HCT116 (cell line): ENCODE measurements at regions not wholly inside any gene's neighbourhood (a gene's known extent, or its start where the extent isn't known, plus 50 kb on each side); places are given as distances from the start of the nearest gene placed in this dataset.

ENCODE experiments used
- ATAC-seq: fragments of 200-7000 bp; cut with Tn5 transposase; 2 replicates; pipeline ENCODE4 v1.9.1; 2020; ENCODE audit warnings: mild to moderate bottlenecking, moderate library complexity
- BruUV-seq: library from RNA; stranded (reverse); fragments of 400-500 nt; replicated peaks from 2 replicates; lab custom pipeline; 2021; lab: Mats Ljungman, UMichigan
- CTCF ChIA-PET: fragments of 300-600 bp; sonication (Branson Sonifier 250); formaldehyde crosslinking; loops from one replicate; lab custom pipeline; 2021; ENCODE audit warnings: antibody characterized with exemption; lab: Charles Lee
- POLR2A ChIA-PET: fragments of 300-600, 350-600 bp; sonication (Branson Sonifier 250); formaldehyde crosslinking; loops from one replicate; lab custom pipeline; 2021; ENCODE audit warnings: antibody characterized with exemption; lab: Charles Lee
- RAD21 ChIA-PET, 2 experiments: fragments of 300-600 bp; sonication (Branson Sonifier 250); formaldehyde crosslinking; loops; one replicate each; lab custom pipeline; 2023; ENCODE audit warnings: low total read pairs in 2 of 2; ENCODE audit not compliant: uncharacterized antibody in 2 of 2, unreplicated experiment in 2 of 2, low non-redundant PET in 1 of 2; lab: Charles Lee
- DNase-seq: peaks from one replicate; pipeline ENCODE4 v3.0.0-alpha.2; 2010; ENCODE audit warnings: low read depth, low spot score
- H2AFZ ChIP-seq: fragments of 200-600 bp; shearing (Covaris generic), sonication (generic); 2 replicates; pipeline ENCODE4 v1.6.1; 2017; ENCODE audit warnings: low read depth, mixed run types, mixed read lengths, antibody characterized with exemption, low read length; ENCODE audit not compliant: poor library complexity, severe bottlenecking
- H3K27ac ChIP-seq: 2 replicates; pipeline ENCODE4 v1.5.1; 2012; ENCODE audit warnings: low read depth, low read length
- H3K27me3 ChIP-seq: fragments of 200-600 bp; sonication (generic); 2 replicates; pipeline ENCODE4 v1.6.1; 2016; ENCODE audit warnings: mixed run types, low read length, mixed read lengths; ENCODE audit not compliant: insufficient read depth
- H3K36me3 ChIP-seq, 2 experiments: fragments of 200-500 bp in 1 of 2; fragments of 200-600 bp in 1 of 2; sonication (Bioruptor generic) in 1 of 2; sonication (generic) in 1 of 2; 2 replicates each; pipeline versions ENCODE4 v1.5.1 to v1.6.1; 2014 to 2016; ENCODE audit warnings: low read length in 2 of 2, inconsistent platforms in 1 of 2, mixed read lengths in 1 of 2, mixed run types in 1 of 2; ENCODE audit not compliant: insufficient read depth in 2 of 2, control insufficient read depth in 1 of 2
- H3K4me1 ChIP-seq, 2 experiments: fragments of 200-600 bp in 1 of 2; sonication (generic) in 1 of 2; 2 replicates each; pipeline versions ENCODE4 v1.5.1 to v1.6.1; 2012 to 2017; ENCODE audit warnings: low read length in 2 of 2, inconsistent platforms in 1 of 2, mild to moderate bottlenecking in 1 of 2, mixed read lengths in 1 of 2, mixed run types in 1 of 2, moderate library complexity in 1 of 2; ENCODE audit not compliant: insufficient read depth in 2 of 2, control insufficient read depth in 1 of 2
- H3K4me2 ChIP-seq: fragments of 200-600 bp; sonication (generic); 2 replicates; pipeline ENCODE4 v1.6.1; 2017; ENCODE audit warnings: mixed run types, low read length, mixed read lengths
- H3K4me3 ChIP-seq, 2 experiments: fragments of 200-600 bp in 1 of 2; sonication (generic) in 1 of 2; replicated peaks in 1 of 2; 2 replicates each; pipeline ENCODE4 v1.5.1; 2011 to 2016; ENCODE audit warnings: low read length in 2 of 2, control low read depth in 1 of 2, low read depth in 1 of 2, mild to moderate bottlenecking in 1 of 2, mixed read lengths in 1 of 2, mixed run types in 1 of 2
- H3K79me2 ChIP-seq: fragments of 200-600 bp; sonication (generic); 2 replicates; pipeline ENCODE4 v1.6.1; 2017; ENCODE audit warnings: mild to moderate bottlenecking, mixed run types, low read length, moderate library complexity, mixed read lengths; ENCODE audit not compliant: insufficient read depth
- H3K9ac ChIP-seq: fragments of 200-600 bp; sonication (generic); 2 replicates; pipeline ENCODE4 v1.6.1; 2016; ENCODE audit warnings: low read length, mixed read lengths
- H3K9me2 ChIP-seq: fragments of 200-600 bp; sonication (generic), shearing (Covaris generic); 2 replicates; pipeline ENCODE4 v1.6.1; 2017; ENCODE audit warnings: mixed run types, mild to moderate bottlenecking, moderate library complexity; ENCODE audit not compliant: insufficient read depth
- H3K9me3 ChIP-seq, 2 experiments: fragments of 200-500 bp in 1 of 2; fragments of 200-600 bp in 1 of 2; sonication (Bioruptor generic) in 1 of 2; sonication (generic) in 1 of 2; 2 replicates each; pipeline ENCODE4 v1.6.1; 2014 to 2017; ENCODE audit warnings: low read length in 2 of 2, mixed read lengths in 2 of 2, inconsistent platforms in 1 of 2, low read depth in 1 of 2, mild to moderate bottlenecking in 1 of 2, mixed run types in 1 of 2, moderate library complexity in 1 of 2; ENCODE audit not compliant: control insufficient read depth in 1 of 2, insufficient read depth in 1 of 2
- H4K20me1 ChIP-seq: fragments of 200-600 bp; sonication (generic), shearing (Covaris generic); 2 replicates; pipeline ENCODE4 v1.6.1; 2017; ENCODE audit warnings: mixed run types, mild to moderate bottlenecking, moderate library complexity; ENCODE audit not compliant: insufficient read depth
- CBX3 ChIP-seq: IDR thresholded peaks from 2 replicates; pipeline ENCODE4 v1.6.1; 2012; ENCODE audit warnings: low read depth
- ELF1 ChIP-seq: IDR thresholded peaks from 2 replicates; pipeline ENCODE4 v1.6.1; 2012; ENCODE audit warnings: low read depth, borderline replicate concordance
- EZH2phosphoT487 ChIP-seq: fragments of 200-600 bp; IDR thresholded peaks from 2 replicates; pipeline ENCODE4 v1.6.1; 2018; ENCODE audit warnings: antibody characterized with exemption, borderline replicate concordance
- FOSL1 ChIP-seq: IDR thresholded peaks from 2 replicates; pipeline ENCODE4 v1.6.1; 2012; ENCODE audit warnings: low read depth
- POLR2A ChIP-seq: IDR thresholded peaks from 2 replicates; pipeline ENCODE4 v1.7.0; 2011; ENCODE audit warnings: borderline replicate concordance; ENCODE audit not compliant: insufficient read depth, insufficient read length; ENCODE audit errors: extremely low read depth
- POLR2AphosphoS5 ChIP-seq: IDR thresholded peaks from 2 replicates; pipeline ENCODE4 v1.6.1; 2011; ENCODE audit warnings: mild to moderate bottlenecking, low read depth, low read length, moderate library complexity
- RAD21 ChIP-seq: IDR thresholded peaks from 2 replicates; pipeline ENCODE4 v1.6.1; 2012; ENCODE audit warnings: low read depth, mild to moderate bottlenecking
- SIN3A ChIP-seq: IDR thresholded peaks from 2 replicates; pipeline ENCODE4 v1.6.1; 2012; ENCODE audit warnings: low read depth
- SP1 ChIP-seq: IDR thresholded peaks from 2 replicates; pipeline ENCODE4 v1.6.1; 2012; ENCODE audit warnings: low read depth
- SRF ChIP-seq: IDR thresholded peaks from 2 replicates; pipeline ENCODE4 v1.6.1; 2012; ENCODE audit warnings: low read depth
- TCF7L2 ChIP-seq: IDR thresholded peaks from 2 replicates; pipeline ENCODE4 v1.7.0; 2011; ENCODE audit warnings: borderline replicate concordance, inconsistent platforms; ENCODE audit not compliant: insufficient read depth, insufficient read length; ENCODE audit errors: extremely low read depth
- YY1 ChIP-seq: IDR thresholded peaks from 2 replicates; pipeline ENCODE4 v1.6.1; 2011; ENCODE audit warnings: low read length, low read depth, moderate library complexity, mild to moderate bottlenecking; ENCODE audit not compliant: insufficient replicate concordance; ENCODE audit errors: extremely low read depth
- ZFX ChIP-seq: fragments of 450-650 bp; IDR thresholded peaks from 2 replicates; pipeline ENCODE4 v1.6.1; 2017
- ZNF274 ChIP-seq: fragments of 200-500 bp; sonication (Bioruptor generic); IDR thresholded peaks from 2 replicates; pipeline ENCODE4 v1.6.1; 2014; ENCODE audit warnings: mild to moderate bottlenecking, low read depth, low read length, inconsistent platforms
- intact Hi-C: fragments of 100-400 bp; cut with micrococcal nuclease; formaldehyde crosslinking; loops from 2 replicates; pipeline ENCODE4 v1.10.0; 2022
- TF ChIP-seq, protein P1 (sequence below): IDR thresholded peaks from 2 replicates; pipeline ENCODE4 v1.6.1; 2011; ENCODE audit warnings: mild to moderate bottlenecking, low read length, moderate library complexity; ENCODE audit not compliant: insufficient replicate concordance; ENCODE audit errors: extremely low read depth
- TF ChIP-seq, protein P2 (sequence below): IDR thresholded peaks from 2 replicates; pipeline ENCODE4 v1.6.1; 2012
- TF ChIP-seq, protein P3 (sequence below): IDR thresholded peaks from 2 replicates; pipeline ENCODE4 v1.6.1; 2012; ENCODE audit warnings: low read depth
- TF ChIP-seq, protein P4 (sequence below): IDR thresholded peaks from 2 replicates; pipeline ENCODE4 v1.6.1; 2012

DNA sequence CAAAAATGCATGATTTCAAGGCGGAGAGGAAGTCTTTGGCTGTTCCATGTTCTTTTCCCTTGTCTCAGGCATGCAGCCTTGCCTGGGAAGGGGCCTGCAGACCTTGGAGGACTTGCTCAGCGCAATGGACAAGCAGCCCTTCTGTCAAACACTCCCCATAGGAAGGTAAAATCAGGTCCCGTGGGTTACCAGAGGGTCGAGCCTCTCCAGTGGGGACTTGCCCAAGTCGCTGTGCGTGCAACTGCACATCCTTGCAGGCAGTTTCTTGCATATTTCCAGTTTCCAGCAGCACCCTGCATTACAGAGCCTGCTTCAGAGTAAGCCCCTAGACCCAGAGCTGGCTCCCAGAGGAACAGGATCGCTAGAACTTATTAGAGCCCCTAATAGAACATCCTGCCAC is 75.5 kb upstream of the KLF13 start (continued):
- TF ChIP-seq ZNF274: no peak

DNA sequence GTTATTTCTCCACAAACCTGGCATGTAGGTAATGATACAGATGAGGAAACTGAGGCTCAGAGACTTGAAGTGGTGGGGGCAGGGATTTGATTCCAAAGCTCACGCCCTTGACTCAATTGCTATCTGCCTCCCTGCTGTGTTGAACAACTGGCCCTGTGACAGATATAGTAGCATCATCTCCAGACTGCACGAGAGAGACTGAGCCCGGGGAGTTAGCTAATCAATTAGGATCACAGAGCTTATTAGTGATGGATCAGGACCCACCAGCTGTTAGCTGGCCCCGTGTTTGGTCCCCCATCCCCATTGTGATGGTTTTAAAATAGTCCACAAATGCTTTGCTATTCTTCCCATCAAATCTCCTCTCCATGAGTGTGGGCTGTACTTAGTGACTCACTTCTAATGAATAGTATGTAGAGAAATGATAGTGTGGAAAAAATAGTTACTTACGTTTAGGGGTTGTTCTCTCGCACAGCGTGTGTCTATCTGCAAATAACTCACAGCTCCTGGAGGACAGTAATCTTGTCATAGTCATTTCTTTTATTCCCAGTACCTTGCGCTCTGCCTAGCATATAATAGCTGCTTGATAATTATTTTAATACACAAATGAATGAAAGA is 74.4 kb upstream of the KLF13 start:
- DNase-seq (no peak), ATAC-seq (no peak)
- no peak overlapping the region for H3K4me3 ChIP-seq
- TF ChIP-seq ELF1 (no peak), SRF (no peak), TCF7L2 (no peak), SP1 (no peak), POLR2A (no peak), POLR2AphosphoS5 (no peak), SIN3A (no peak), FOSL1 (no peak), RAD21 (no peak), ZNF274 (no peak), YY1 (no peak), ZFX (no peak), EZH2phosphoT487 (no peak), CBX3 (no peak)
- TF ChIP-seq, protein P1, sequence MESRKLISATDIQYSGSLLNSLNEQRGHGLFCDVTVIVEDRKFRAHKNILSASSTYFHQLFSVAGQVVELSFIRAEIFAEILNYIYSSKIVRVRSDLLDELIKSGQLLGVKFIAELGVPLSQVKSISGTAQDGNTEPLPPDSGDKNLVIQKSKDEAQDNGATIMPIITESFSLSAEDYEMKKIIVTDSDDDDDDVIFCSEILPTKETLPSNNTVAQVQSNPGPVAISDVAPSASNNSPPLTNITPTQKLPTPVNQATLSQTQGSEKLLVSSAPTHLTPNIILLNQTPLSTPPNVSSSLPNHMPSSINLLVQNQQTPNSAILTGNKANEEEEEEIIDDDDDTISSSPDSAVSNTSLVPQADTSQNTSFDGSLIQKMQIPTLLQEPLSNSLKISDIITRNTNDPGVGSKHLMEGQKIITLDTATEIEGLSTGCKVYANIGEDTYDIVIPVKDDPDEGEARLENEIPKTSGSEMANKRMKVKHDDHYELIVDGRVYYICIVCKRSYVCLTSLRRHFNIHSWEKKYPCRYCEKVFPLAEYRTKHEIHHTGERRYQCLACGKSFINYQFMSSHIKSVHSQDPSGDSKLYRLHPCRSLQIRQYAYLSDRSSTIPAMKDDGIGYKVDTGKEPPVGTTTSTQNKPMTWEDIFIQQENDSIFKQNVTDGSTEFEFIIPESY: no peak
- TF ChIP-seq, protein P2, sequence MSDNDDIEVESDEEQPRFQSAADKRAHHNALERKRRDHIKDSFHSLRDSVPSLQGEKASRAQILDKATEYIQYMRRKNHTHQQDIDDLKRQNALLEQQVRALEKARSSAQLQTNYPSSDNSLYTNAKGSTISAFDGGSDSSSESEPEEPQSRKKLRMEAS: no peak
- TF ChIP-seq, protein P3, sequence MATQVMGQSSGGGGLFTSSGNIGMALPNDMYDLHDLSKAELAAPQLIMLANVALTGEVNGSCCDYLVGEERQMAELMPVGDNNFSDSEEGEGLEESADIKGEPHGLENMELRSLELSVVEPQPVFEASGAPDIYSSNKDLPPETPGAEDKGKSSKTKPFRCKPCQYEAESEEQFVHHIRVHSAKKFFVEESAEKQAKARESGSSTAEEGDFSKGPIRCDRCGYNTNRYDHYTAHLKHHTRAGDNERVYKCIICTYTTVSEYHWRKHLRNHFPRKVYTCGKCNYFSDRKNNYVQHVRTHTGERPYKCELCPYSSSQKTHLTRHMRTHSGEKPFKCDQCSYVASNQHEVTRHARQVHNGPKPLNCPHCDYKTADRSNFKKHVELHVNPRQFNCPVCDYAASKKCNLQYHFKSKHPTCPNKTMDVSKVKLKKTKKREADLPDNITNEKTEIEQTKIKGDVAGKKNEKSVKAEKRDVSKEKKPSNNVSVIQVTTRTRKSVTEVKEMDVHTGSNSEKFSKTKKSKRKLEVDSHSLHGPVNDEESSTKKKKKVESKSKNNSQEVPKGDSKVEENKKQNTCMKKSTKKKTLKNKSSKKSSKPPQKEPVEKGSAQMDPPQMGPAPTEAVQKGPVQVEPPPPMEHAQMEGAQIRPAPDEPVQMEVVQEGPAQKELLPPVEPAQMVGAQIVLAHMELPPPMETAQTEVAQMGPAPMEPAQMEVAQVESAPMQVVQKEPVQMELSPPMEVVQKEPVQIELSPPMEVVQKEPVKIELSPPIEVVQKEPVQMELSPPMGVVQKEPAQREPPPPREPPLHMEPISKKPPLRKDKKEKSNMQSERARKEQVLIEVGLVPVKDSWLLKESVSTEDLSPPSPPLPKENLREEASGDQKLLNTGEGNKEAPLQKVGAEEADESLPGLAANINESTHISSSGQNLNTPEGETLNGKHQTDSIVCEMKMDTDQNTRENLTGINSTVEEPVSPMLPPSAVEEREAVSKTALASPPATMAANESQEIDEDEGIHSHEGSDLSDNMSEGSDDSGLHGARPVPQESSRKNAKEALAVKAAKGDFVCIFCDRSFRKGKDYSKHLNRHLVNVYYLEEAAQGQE: no peak
- TF ChIP-seq, protein P4, sequence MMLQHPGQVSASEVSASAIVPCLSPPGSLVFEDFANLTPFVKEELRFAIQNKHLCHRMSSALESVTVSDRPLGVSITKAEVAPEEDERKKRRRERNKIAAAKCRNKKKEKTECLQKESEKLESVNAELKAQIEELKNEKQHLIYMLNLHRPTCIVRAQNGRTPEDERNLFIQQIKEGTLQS: no peak
- H3K9me3 ChIP-seq: no peaks in the 10 kb centered on the region
- ChIA-PET POLR2A (interaction anchor here (0.6 kb wide), 1 partner anchor 12 kb away, joined by 5 read pairs; no protein-coding TSS in a partner anchor), RAD21 (no interaction called here), CTCF (no interaction called here)
- H2AFZ ChIP-seq: no peak overlapping the region
- H3K4me1 ChIP-seq: no peaks in the 10 kb centered on the region
- H3K36me3 ChIP-seq: no peaks in the 10 kb centered on the region
- intact Hi-C loops: no loop called here
- no peaks in the 10 kb centered on the region for H3K9me2 ChIP-seq
- H3K27ac ChIP-seq: no peak overlapping the region
- H4K20me1 ChIP-seq: no peaks in the 10 kb centered on the region
- H3K4me2 ChIP-seq: no peak overlapping the region
- BruUV-seq: no TSS peak
- peaks cover 3% of the 10 kb centered on the region; the same call in 1 of the 2 replicates for H3K27me3 ChIP-seq
- H3K9ac ChIP-seq: no peak overlapping the region
- no peaks in the 10 kb centered on the region for H3K79me2 ChIP-seq
